Body of pancreas (tissue), 4 donors: ENCODE measurements at regions not wholly inside any gene's neighbourhood (a gene's known extent, or its start where the extent isn't known, plus 50 kb on each side); places are given as distances from the start of the nearest gene placed in this dataset.

ENCODE experiments used
- POLR2A ChIP-seq, 3 donors: fragments of 450-650 bp; IDR thresholded peaks; one replicate each; pipeline ENCODE4 v1.6.1; 2016; ENCODE audit warnings: antibody characterized with exemption in 3 of 3, mild to moderate bottlenecking in 2 of 3
- TF ChIP-seq, protein P1 (sequence below), 7 experiments: fragments of 450-650 bp in 4 of 7; fragments of 200-600 bp in 3 of 7; sonication (generic) in 3 of 7; IDR thresholded peaks; one replicate each; pipeline ENCODE4 v1.5.1; 2016 to 2019; ENCODE audit warnings: antibody characterized with exemption in 7 of 7

DNA sequence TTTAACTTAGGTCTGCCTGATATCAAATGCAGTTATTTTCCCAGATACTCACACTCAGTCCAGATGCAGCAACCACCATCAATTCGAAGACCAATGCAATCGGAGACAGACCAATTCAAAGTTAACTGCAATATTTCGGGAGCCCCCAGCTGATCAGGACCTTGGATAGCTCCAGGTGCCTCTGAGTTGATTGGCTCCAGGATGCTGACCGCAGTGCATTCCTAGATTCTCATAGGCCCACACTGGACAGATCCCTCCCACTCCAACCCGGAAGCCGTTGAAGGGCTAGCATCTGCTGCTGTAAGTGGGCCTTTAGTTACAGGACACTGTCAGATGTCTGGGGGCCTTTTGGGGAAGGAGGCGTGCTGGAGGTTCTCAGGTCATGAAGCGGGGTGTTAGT, 89.5 kb upstream of the ATP2B2 start:
- TF ChIP-seq, protein P1, sequence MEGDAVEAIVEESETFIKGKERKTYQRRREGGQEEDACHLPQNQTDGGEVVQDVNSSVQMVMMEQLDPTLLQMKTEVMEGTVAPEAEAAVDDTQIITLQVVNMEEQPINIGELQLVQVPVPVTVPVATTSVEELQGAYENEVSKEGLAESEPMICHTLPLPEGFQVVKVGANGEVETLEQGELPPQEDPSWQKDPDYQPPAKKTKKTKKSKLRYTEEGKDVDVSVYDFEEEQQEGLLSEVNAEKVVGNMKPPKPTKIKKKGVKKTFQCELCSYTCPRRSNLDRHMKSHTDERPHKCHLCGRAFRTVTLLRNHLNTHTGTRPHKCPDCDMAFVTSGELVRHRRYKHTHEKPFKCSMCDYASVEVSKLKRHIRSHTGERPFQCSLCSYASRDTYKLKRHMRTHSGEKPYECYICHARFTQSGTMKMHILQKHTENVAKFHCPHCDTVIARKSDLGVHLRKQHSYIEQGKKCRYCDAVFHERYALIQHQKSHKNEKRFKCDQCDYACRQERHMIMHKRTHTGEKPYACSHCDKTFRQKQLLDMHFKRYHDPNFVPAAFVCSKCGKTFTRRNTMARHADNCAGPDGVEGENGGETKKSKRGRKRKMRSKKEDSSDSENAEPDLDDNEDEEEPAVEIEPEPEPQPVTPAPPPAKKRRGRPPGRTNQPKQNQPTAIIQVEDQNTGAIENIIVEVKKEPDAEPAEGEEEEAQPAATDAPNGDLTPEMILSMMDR (IDR thresholded peaks at IDR 0.05), result no peak
- no peak for TF ChIP-seq POLR2A (IDR thresholded peaks at IDR 0.05)
